Activated T-helper 1 cell treated with anti-CD3 and anti-CD28 coated beads, Interleukin-2, amount 50 U/mL, for 16 hours (primary cell): ENCODE measurements at regions not wholly inside any gene's neighbourhood (a gene's known extent, or its start where the extent isn't known, plus 50 kb on each side); places are given as distances from the start of the nearest gene placed in this dataset.

Experiments
- DNase-seq, 2 donors: peaks; one replicate each; pipeline ENCODE4 v3.0.0-alpha.2; 2020; ENCODE audit warnings: low read depth in 1 of 2, low spot score in 1 of 2

- DNase-seq: no peak
Observed at GRCh38 chr2:204354442-204354856, 190.8 kb upstream of the PARD3B start.

- no peak for DNase-seq
Observed at GRCh38 chr2:204355688-204356087, 189.6 kb upstream of the PARD3B start.

- DNase-seq: no peak
Observed at GRCh38 chr2:204356151-204356641, 189.1 kb upstream of the PARD3B start.

- no peak for DNase-seq
Observed at GRCh38 chr2:204357286-204357685, 188.0 kb upstream of the PARD3B start.

GRCh38 chr2:204359076-204359475 is 186.2 kb upstream of the PARD3B start:
- no peak for DNase-seq

GRCh38 chr2:204360218-204361007 is 184.9 kb upstream of the PARD3B start:
- no peak for DNase-seq

GRCh38 chr2:204361738-204362137 is 183.5 kb upstream of the PARD3B start:
- DNase-seq: no peak

GRCh38 chr2:204362581-204362980 is 182.7 kb upstream of the PARD3B start:
- no peak for DNase-seq

- DNase-seq: no peak
Observed at GRCh38 chr2:204363513-204363912, 181.8 kb upstream of the PARD3B start.

GRCh38 chr2:204364860-204365535 is 180.3 kb upstream of the PARD3B start:
- no peak for DNase-seq

- DNase-seq: no peak
Observed at GRCh38 chr2:204365811-204366210, 179.5 kb upstream of the PARD3B start.

GRCh38 chr2:204367466-204367865 is 177.8 kb upstream of the PARD3B start:
- DNase-seq: no peak

GRCh38 chr2:204370172-204370718 is 175.0 kb upstream of the PARD3B start:
- no peak for DNase-seq

GRCh38 chr2:204373942-204374341 is 171.3 kb upstream of the PARD3B start:
- no peak for DNase-seq

- no peak for DNase-seq
Observed at GRCh38 chr2:204380141-204380881, 165.0 kb upstream of the PARD3B start.

- no peak for DNase-seq
Observed at GRCh38 chr2:204386668-204387067, 158.6 kb upstream of the PARD3B start.

GRCh38 chr2:204389120-204389519 is 156.2 kb upstream of the PARD3B start:
- DNase-seq: no peak

GRCh38 chr2:204389856-204390255 is 155.4 kb upstream of the PARD3B start:
- no peak for DNase-seq

GRCh38 chr2:204395539-204395938 is 149.7 kb upstream of the PARD3B start:
- DNase-seq: no peak

GRCh38 chr2:204401114-204401513 is 144.2 kb upstream of the PARD3B start:
- DNase-seq: no peak

GRCh38 chr2:204407204-204408014 is 137.9 kb upstream of the PARD3B start:
- no peak for DNase-seq
